Endodermal cell (in vitro differentiated cells): ENCODE measurements at regions not wholly inside any gene's neighbourhood (a gene's known extent, or its start where the extent isn't known, plus 50 kb on each side); places are given as distances from the start of the nearest gene placed in this dataset.

Source experiments
- DNase-seq: peaks from one replicate; pipeline ENCODE4 v3.0.0-alpha.2; 2017
- H3K27ac ChIP-seq: 2 replicates; pipeline ENCODE4 v1.5.1; 2013; ENCODE audit warnings: mild to moderate bottlenecking, low read depth, low read length, moderate library complexity
- H3K27me3 ChIP-seq: 2 replicates; pipeline ENCODE4 v1.6.1; 2013; ENCODE audit warnings: mild to moderate bottlenecking, low read length, moderate library complexity; ENCODE audit not compliant: insufficient read depth, control insufficient read depth, poor library complexity, severe bottlenecking
- H3K36me3 ChIP-seq: 2 replicates; pipeline ENCODE4 v1.7.0; 2013; ENCODE audit warnings: mild to moderate bottlenecking, low read length, moderate library complexity; ENCODE audit not compliant: control insufficient read depth, insufficient read depth
- H3K4me1 ChIP-seq: one replicate; pipeline ENCODE4 v1.7.0; 2013; ENCODE audit warnings: low read length; ENCODE audit not compliant: control insufficient read depth, insufficient read depth
- H3K4me3 ChIP-seq: 2 replicates; pipeline ENCODE4 v1.5.1; 2013; ENCODE audit warnings: mild to moderate bottlenecking, low read length, moderate library complexity
- H3K9ac ChIP-seq: 2 replicates; pipeline ENCODE4 v1.6.1; 2013; ENCODE audit warnings: mild to moderate bottlenecking, low read length, moderate library complexity; ENCODE audit not compliant: poor library complexity, severe bottlenecking; ENCODE audit errors: extremely low read depth
- H3K9me3 ChIP-seq: 2 replicates; pipeline ENCODE4 v1.6.1; 2013; ENCODE audit warnings: mild to moderate bottlenecking, low read length, moderate library complexity; ENCODE audit not compliant: control insufficient read depth
- H3K27ac Mint-ChIP-seq: 2 replicates; pipeline ENCODE4 v1.8.0; 2020; ENCODE audit warnings: mixed read lengths
- H3K27me3 Mint-ChIP-seq: 2 replicates; pipeline ENCODE4 v1.8.0; 2021; ENCODE audit warnings: mild to moderate bottlenecking, mixed read lengths; ENCODE audit not compliant: insufficient read depth
- H3K36me3 Mint-ChIP-seq: 2 replicates; pipeline ENCODE4 v1.8.0; 2020; ENCODE audit warnings: low read depth, mixed read lengths
- H3K4me1 Mint-ChIP-seq: 2 replicates; pipeline ENCODE4 v1.8.0; 2020; ENCODE audit warnings: mixed read lengths
- H3K4me3 Mint-ChIP-seq: 2 replicates; pipeline ENCODE4 v1.8.0; 2020; ENCODE audit warnings: mild to moderate bottlenecking, moderate library complexity, mixed read lengths
- H3K9me3 Mint-ChIP-seq: 2 replicates; pipeline ENCODE4 v1.8.0; 2020; ENCODE audit warnings: mild to moderate bottlenecking, mixed read lengths
- CTCF ChIP-seq: fragments of 200-600 bp; sonication (generic); conservative IDR thresholded peaks from 2 replicates; pipeline ENCODE4 v1.5.0; 2021; ENCODE audit warnings: antibody characterized with exemption, mild to moderate bottlenecking
- WGBS, 2 experiments: methylation state at CpG; one replicate each; pipeline versions ENCODE4 v1.1.5 to v1.1.7; 2013; ENCODE audit warnings: missing lambda C conversion rate in 2 of 2, mixed read lengths in 1 of 2; ENCODE audit not compliant: insufficient coverage in 1 of 2, insufficient read length in 1 of 2; 5-methylcytosine and 5-hydroxymethylcytosine counted together

- Histone ChIP-seq H3K27me3 (no peaks in the 10 kb centered on the region), H3K9ac (no peak overlapping the region), H3K9me3 (peaks cover 59% of the 10 kb centered on the region), H3K27ac (no peak overlapping the region), H3K4me1 (no peaks in the 10 kb centered on the region), H3K36me3 (no peaks in the 10 kb centered on the region), H3K4me3 (no peak overlapping the region)
- Mint-ChIP-seq H3K4me1 (no peaks in the 10 kb centered on the region), H3K9me3 (no peaks in the 10 kb centered on the region), H3K4me3 (no peak overlapping the region), H3K27me3 (peaks cover 2% of the 10 kb centered on the region), H3K27ac (no peak overlapping the region), H3K36me3 (peaks cover 20% of the 10 kb centered on the region)
- no peak for DNase-seq
- 77 to 80% methylated on average over 24 to 30 of the region's 30 CpGs for WGBS, 2 experiments
- TF ChIP-seq CTCF = no peak
Measured at GRCh38 chr12:34296143-34297041, 274.1 kb downstream of the ALG10 start.

GRCh38 chr12:34297126-34297789 lies 275.0 kb downstream of the ALG10 start:
- no peaks in the 10 kb centered on the region for H3K36me3 ChIP-seq
- no peaks in the 10 kb centered on the region for H3K4me1 Mint-ChIP-seq

DNA sequence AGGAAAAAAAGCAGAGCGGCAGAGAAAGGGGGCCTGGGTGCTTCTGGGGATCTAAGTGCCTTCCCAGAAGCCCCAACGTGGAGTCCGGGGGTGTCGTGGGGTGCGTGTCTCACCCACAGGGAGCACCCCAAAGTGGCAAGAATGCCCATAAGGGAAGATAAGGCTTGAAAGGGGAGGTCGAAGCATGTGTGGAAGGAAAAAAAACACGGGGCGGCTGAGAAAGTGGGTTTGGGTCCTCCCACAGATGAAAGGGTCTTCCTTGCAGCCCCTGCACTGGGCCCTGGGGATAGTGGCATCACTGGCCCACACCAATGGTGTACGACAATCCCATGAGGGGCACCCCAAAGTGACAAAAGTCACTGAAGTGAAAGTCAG lies 275.5 kb downstream of the ALG10 start:
- H3K36me3 Mint-ChIP-seq = peaks cover 22% of the 10 kb centered on the region
- H3K9ac ChIP-seq = no peak overlapping the region
- H3K9me3 ChIP-seq = peaks cover 71% of the 10 kb centered on the region
- H3K4me1 ChIP-seq = no peaks in the 10 kb centered on the region
- no peaks in the 10 kb centered on the region for H3K36me3 ChIP-seq
- H3K4me3 Mint-ChIP-seq = no peak overlapping the region
- H3K27me3 Mint-ChIP-seq = peaks cover 2% of the 10 kb centered on the region
- no peak for TF ChIP-seq CTCF
- no peak for DNase-seq
- no peaks in the 10 kb centered on the region for H3K4me1 Mint-ChIP-seq
- H3K4me3 ChIP-seq = no peak overlapping the region
- no peaks in the 10 kb centered on the region for H3K27me3 ChIP-seq
- no peak overlapping the region for H3K27ac ChIP-seq
- no peak overlapping the region for H3K27ac Mint-ChIP-seq
- H3K9me3 Mint-ChIP-seq = no peaks in the 10 kb centered on the region
- 68 to 75% methylated on average over 9 of the region's 9 CpGs for WGBS, 2 experiments

More at GRCh38 chr12:34297126-34297789, 275.0 kb downstream of the ALG10 start:
- DNase-seq = no peak
- WGBS, 2 experiments = 67 to 71% methylated on average over 13 to 18 of the region's 18 CpGs
- Mint-ChIP-seq H3K27me3 (peaks cover 2% of the 10 kb centered on the region), H3K27ac (no peak overlapping the region), H3K9me3 (no peaks in the 10 kb centered on the region), H3K4me3 (no peak overlapping the region), H3K36me3 (peaks cover 22% of the 10 kb centered on the region)
- Histone ChIP-seq H3K27me3 (no peaks in the 10 kb centered on the region), H3K27ac (no peak overlapping the region), H3K4me1 (no peaks in the 10 kb centered on the region), H3K4me3 (no peak overlapping the region), H3K9ac (no peak overlapping the region), H3K9me3 (peaks cover 67% of the 10 kb centered on the region)
- no peak for TF ChIP-seq CTCF
